SK-N-SH treated with all-trans-retinoic acid at 6 μM for 48 hours (cell line): ENCODE measurements at regions not wholly inside any gene's neighbourhood (a gene's known extent, or its start where the extent isn't known, plus 50 kb on each side); places are given as distances from the start of the nearest gene placed in this dataset.

Source experiments
- ATAC-seq: fragments of 200-7000 bp; cut with Tn5 transposase; 3 replicates; pipeline ENCODE4 v1.9.1; 2020; ENCODE audit warnings: mild to moderate bottlenecking, moderate library complexity
- ARNTL ChIP-seq: fragments of 450-650 bp; formaldehyde crosslinking; IDR thresholded peaks from 2 replicates; pipeline ENCODE4 v1.5.0; 2020; ENCODE audit warnings: low read depth, mild to moderate bottlenecking, moderate library complexity, borderline replicate concordance
- BACH2 ChIP-seq: fragments of 250-450 bp; sonication (Bioruptor Pico); IDR thresholded peaks from 2 replicates; pipeline ENCODE4 v1.9.0; 2021; ENCODE audit warnings: mild to moderate bottlenecking, borderline replicate concordance
- CREB5 ChIP-seq: fragments of 250-450 bp; sonication (Bioruptor Pico); IDR thresholded peaks from 2 replicates; pipeline ENCODE4 v1.5.1; 2020; ENCODE audit warnings: low read depth, mild to moderate bottlenecking, moderate library complexity
- CSDC2 ChIP-seq: fragments of 250-450 bp; sonication (Bioruptor Pico); IDR thresholded peaks from 2 replicates; pipeline ENCODE4 v1.5.0; 2020; ENCODE audit warnings: mild to moderate bottlenecking, moderate library complexity
- GLIS3 ChIP-seq: fragments of 250-450 bp; sonication (Bioruptor Pico); IDR thresholded peaks from 2 replicates; pipeline ENCODE4 v1.5.0; 2020; ENCODE audit warnings: mild to moderate bottlenecking, moderate library complexity
- ISL1 ChIP-seq: fragments of 250-450 bp; sonication (Bioruptor Pico); IDR thresholded peaks from 2 replicates; pipeline ENCODE4 v2.1.2; 2022; ENCODE audit warnings: mild to moderate bottlenecking, moderate library complexity
- OSR1 ChIP-seq: fragments of 250-450 bp; sonication (Bioruptor Pico); IDR thresholded peaks from 2 replicates; pipeline ENCODE4 v1.8.0; 2022; ENCODE audit warnings: moderate library complexity, mild to moderate bottlenecking, inconsistent platforms
- PATZ1 ChIP-seq: fragments of 250-450 bp; sonication (Bioruptor Pico); IDR thresholded peaks from 2 replicates; pipeline ENCODE4 v1.8.0; 2020; ENCODE audit warnings: mild to moderate bottlenecking, moderate library complexity, borderline replicate concordance
- POU6F1 ChIP-seq: fragments of 250-450 bp; sonication (Bioruptor Pico); IDR thresholded peaks from 2 replicates; pipeline ENCODE4 v1.8.0; 2021; ENCODE audit warnings: low read depth, mild to moderate bottlenecking, moderate library complexity, borderline replicate concordance
- PPARA ChIP-seq: fragments of 250-450 bp; sonication (Bioruptor Pico); IDR thresholded peaks from 2 replicates; pipeline ENCODE4 v1.5.0; 2020; ENCODE audit warnings: mild to moderate bottlenecking, borderline replicate concordance
- RARB ChIP-seq: fragments of 250-450 bp; sonication (Bioruptor Pico); IDR thresholded peaks from 2 replicates; pipeline ENCODE4 v1.8.0; 2021; ENCODE audit warnings: mild to moderate bottlenecking, moderate library complexity
- SNAI2 ChIP-seq: fragments of 250-450 bp; sonication (Bioruptor Pico); IDR thresholded peaks from 2 replicates; pipeline ENCODE4 v1.5.0; 2020; ENCODE audit warnings: mild to moderate bottlenecking, moderate library complexity
- TOX ChIP-seq: fragments of 250-450 bp; sonication (Bioruptor Pico); IDR thresholded peaks from 2 replicates; pipeline ENCODE4 v1.8.0; 2021; ENCODE audit warnings: mild to moderate bottlenecking, moderate library complexity, borderline replicate concordance
- TSHZ2 ChIP-seq: fragments of 250-450 bp; sonication (Bioruptor Pico); IDR thresholded peaks from 2 replicates; pipeline ENCODE4 v1.5.0; 2020; ENCODE audit warnings: mild to moderate bottlenecking, moderate library complexity
- ZC3H10 ChIP-seq: fragments of 250-450 bp; sonication (Bioruptor Pico); IDR thresholded peaks from 2 replicates; pipeline ENCODE4 v1.5.1; 2021; ENCODE audit warnings: mild to moderate bottlenecking, moderate library complexity
- ZFP3 ChIP-seq: fragments of 250-450 bp; sonication (Bioruptor Pico); IDR thresholded peaks from 2 replicates; pipeline ENCODE4 v1.5.0; 2020; ENCODE audit warnings: mild to moderate bottlenecking, moderate library complexity
- ZFP30 ChIP-seq: fragments of 450-650 bp; formaldehyde crosslinking; IDR thresholded peaks from 2 replicates; pipeline ENCODE4 v1.5.0; 2022; ENCODE audit warnings: mild to moderate bottlenecking, moderate library complexity
- ZNF70 ChIP-seq: fragments of 450-650 bp; formaldehyde crosslinking; IDR thresholded peaks from 2 replicates; pipeline ENCODE4 v1.5.0; 2020; ENCODE audit warnings: mild to moderate bottlenecking, moderate library complexity
- ZNF8 ChIP-seq: fragments of 450-650 bp; formaldehyde crosslinking; IDR thresholded peaks from 2 replicates; pipeline ENCODE4 v1.5.0; 2020; ENCODE audit warnings: mild to moderate bottlenecking, moderate library complexity

- TF ChIP-seq TOX (CRISPR knock-in tag) (no peak), POU6F1 (CRISPR knock-in tag) (no peak), SNAI2 (CRISPR knock-in tag) (no peak), ARNTL (no peak), CREB5 (CRISPR knock-in tag) (no peak), BACH2 (CRISPR knock-in tag) (no peak), ZNF8 (CRISPR knock-in tag) (no peak), TSHZ2 (CRISPR knock-in tag) (no peak), RARB (CRISPR knock-in tag) (no peak), ZC3H10 (CRISPR knock-in tag) (no peak), ZNF70 (CRISPR knock-in tag) (no peak), PPARA (no peak), ISL1 (no peak), PATZ1 (CRISPR knock-in tag) (no peak), GLIS3 (no peak), ZFP3 (no peak), OSR1 (CRISPR knock-in tag) (no peak), ZFP30 (CRISPR knock-in tag) (no peak)
Observed at GRCh38 chr1:224534731-224535130, 81.4 kb upstream of the CNIH3 start.

GRCh38 chr1:224535641-224536040 is 80.5 kb upstream of the CNIH3 start:
- TF ChIP-seq ZFP30 (CRISPR knock-in tag) (no peak), POU6F1 (CRISPR knock-in tag) (no peak), CREB5 (CRISPR knock-in tag) (no peak), TSHZ2 (CRISPR knock-in tag) (no peak), CSDC2 (CRISPR knock-in tag) (no peak), PATZ1 (CRISPR knock-in tag) (no peak), BACH2 (CRISPR knock-in tag) (no peak), ZFP3 (no peak), PPARA (no peak)

More at GRCh38 chr1:224534731-224535130, 81.4 kb upstream of the CNIH3 start:
- ATAC-seq: no peak

More at GRCh38 chr1:224535641-224536040, 80.5 kb upstream of the CNIH3 start:
- ATAC-seq: no peak
